ENCODE measurements at regions not wholly inside any gene's neighbourhood (a gene's known extent, or its start where the extent isn't known, plus 50 kb on each side); places are given as distances from the start of the nearest gene placed in this dataset.

DNA sequence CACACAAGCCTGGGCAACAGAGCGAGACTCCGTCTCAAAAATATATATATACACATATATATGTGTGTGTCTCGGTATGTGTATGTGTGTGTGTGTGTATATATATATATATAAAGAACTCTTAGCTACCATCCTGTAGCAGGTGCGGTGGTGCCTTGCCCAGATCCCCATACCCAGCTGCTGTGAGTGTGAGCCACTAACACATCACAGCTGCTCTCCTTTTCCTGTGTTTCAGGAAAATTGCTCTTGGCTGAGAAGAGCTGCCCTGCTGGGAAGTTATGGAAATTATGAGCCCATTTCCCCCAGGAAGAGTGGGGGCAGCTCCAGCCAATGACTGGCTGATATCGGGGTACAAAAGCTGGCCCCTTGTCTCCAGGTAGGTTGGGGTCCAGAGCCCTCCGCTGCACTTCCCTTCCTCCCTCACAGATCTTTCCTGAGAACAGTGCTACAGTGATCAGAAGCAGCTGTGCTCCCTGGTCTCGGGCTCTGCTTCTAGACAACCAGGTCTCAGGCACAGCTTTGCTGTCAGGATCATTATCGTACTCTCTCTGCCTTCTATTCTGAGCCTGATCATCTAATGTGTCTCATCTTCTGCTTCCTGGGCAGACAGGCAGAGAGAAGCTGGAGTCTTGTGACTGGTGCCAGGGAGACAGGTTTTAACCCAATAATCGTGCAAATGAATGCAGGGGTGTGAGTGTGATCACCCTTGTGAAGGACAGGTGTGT is 109.6 kb upstream of the ZNF678 start:
- H3K4me3 Mint-ChIP-seq, result no peak overlapping the region
- H3K79me1 ChIP-seq (ENCODE audit: insufficient read depth, low read depth, low read length, poor library complexity, severe bottlenecking), result no peaks in the 10 kb centered on the region
- H4K8ac ChIP-seq (replicated peaks; ENCODE audit: insufficient read length, low read depth, low read length), result no peak overlapping the region
- WGBS (ENCODE audit: extremely low coverage, insufficient read length, low lambda C conversion rate), result no CpG with 5 or more reads among the region's 9 CpGs
- H3K27ac ChIP-seq (ENCODE audit: insufficient read length, low read depth, low read length), result no peak overlapping the region
- H2AFZ ChIP-seq (ENCODE audit: low read length), result no peak overlapping the region
- no peaks in the 10 kb centered on the region for H3K27me3 ChIP-seq (ENCODE audit: insufficient read depth, low read length)
- no peak overlapping the region for H3K14ac ChIP-seq (ENCODE audit: insufficient read depth, low read length)
- H3K9me3 Mint-ChIP-seq, result 0 out of 5 replicates have a peak, but pooled peaks cover 0 to 2% of the 10 kb centered on the region in 2 experiments
- H3K27me3 Mint-ChIP-seq (ENCODE audit: low read depth), result peaks cover 5% of the 10 kb centered on the region
- H2BK120ac ChIP-seq (ENCODE audit: low read depth, low read length, poor library complexity, severe bottlenecking), result no peak overlapping the region
- H2BK15ac ChIP-seq (ENCODE audit: low read depth, low read length), result no peak overlapping the region
- TF ChIP-seq, protein P1, sequence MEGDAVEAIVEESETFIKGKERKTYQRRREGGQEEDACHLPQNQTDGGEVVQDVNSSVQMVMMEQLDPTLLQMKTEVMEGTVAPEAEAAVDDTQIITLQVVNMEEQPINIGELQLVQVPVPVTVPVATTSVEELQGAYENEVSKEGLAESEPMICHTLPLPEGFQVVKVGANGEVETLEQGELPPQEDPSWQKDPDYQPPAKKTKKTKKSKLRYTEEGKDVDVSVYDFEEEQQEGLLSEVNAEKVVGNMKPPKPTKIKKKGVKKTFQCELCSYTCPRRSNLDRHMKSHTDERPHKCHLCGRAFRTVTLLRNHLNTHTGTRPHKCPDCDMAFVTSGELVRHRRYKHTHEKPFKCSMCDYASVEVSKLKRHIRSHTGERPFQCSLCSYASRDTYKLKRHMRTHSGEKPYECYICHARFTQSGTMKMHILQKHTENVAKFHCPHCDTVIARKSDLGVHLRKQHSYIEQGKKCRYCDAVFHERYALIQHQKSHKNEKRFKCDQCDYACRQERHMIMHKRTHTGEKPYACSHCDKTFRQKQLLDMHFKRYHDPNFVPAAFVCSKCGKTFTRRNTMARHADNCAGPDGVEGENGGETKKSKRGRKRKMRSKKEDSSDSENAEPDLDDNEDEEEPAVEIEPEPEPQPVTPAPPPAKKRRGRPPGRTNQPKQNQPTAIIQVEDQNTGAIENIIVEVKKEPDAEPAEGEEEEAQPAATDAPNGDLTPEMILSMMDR (conservative IDR thresholded peaks at IDR 0.05), result no peak
- no peaks in the 10 kb centered on the region for H3K4me1 ChIP-seq (ENCODE audit: insufficient read depth, low read length)
- no peak overlapping the region for H3K4me2 ChIP-seq (ENCODE audit: insufficient read depth, insufficient read length, low read length)
- no peak overlapping the region for H2BK5ac ChIP-seq (ENCODE audit: insufficient read length, low read length)
- no peaks in the 10 kb centered on the region for H3K36me3 Mint-ChIP-seq (ENCODE audit: insufficient read depth in 1 of 3, low read depth in 3 of 3)
- no peak overlapping the region for H3K18ac ChIP-seq (ENCODE audit: insufficient read length, low read depth, low read length)
- no peaks in the 10 kb centered on the region for H3K9me3 ChIP-seq (ENCODE audit: control insufficient read depth, low read depth, low read length)
- H3K27ac Mint-ChIP-seq, result no peak overlapping the region
- H3K23ac ChIP-seq (ENCODE audit: insufficient read length, low read depth, low read length), result no peak overlapping the region
- H4K91ac ChIP-seq (ENCODE audit: insufficient read length, low read depth, low read length), result no peak overlapping the region
- H3K4ac ChIP-seq (ENCODE audit: low read depth, low read length), result no peak overlapping the region
- no peak overlapping the region for H4K5ac ChIP-seq (ENCODE audit: insufficient read length, low read depth, low read length)
- H2BK20ac ChIP-seq (ENCODE audit: low read depth, low read length, poor library complexity, severe bottlenecking), result no peak overlapping the region
- no peak overlapping the region for H2BK12ac ChIP-seq (ENCODE audit: insufficient read length, low read depth, low read length)
- H3K79me2 ChIP-seq (ENCODE audit: insufficient read depth, low read length), result no peaks in the 10 kb centered on the region
- no peak overlapping the region for H3T11ph ChIP-seq (ENCODE audit: low read length)
- H3K4me1 Mint-ChIP-seq, result peaks cover 0 to 4% of the 10 kb centered on the region in 2 experiments; a peak in 2 of 4 replicates
- no peak overlapping the region for H2AK5ac ChIP-seq (ENCODE audit: insufficient read length, low read length)
- H3K9ac ChIP-seq (ENCODE audit: extremely low read depth, insufficient read length, low read length), result no peak overlapping the region
- H3K23me2 ChIP-seq (ENCODE audit: insufficient read length, low read depth, low read length, poor library complexity, severe bottlenecking), result no peaks in the 10 kb centered on the region
- H3K56ac ChIP-seq (ENCODE audit: insufficient read length, low read depth, low read length), result no peak overlapping the region
- no peak for DNase-seq
- H4K20me1 ChIP-seq (ENCODE audit: control insufficient read depth, insufficient read depth, insufficient read length), result no peaks in the 10 kb centered on the region
